K562 (cell line): ENCODE measurements at regions not wholly inside any gene's neighbourhood (a gene's known extent, or its start where the extent isn't known, plus 50 kb on each side); places are given as distances from the start of the nearest gene placed in this dataset.

Source experiments
- ATAC-seq: fragments of 200-7000 bp; cut with Tn5 transposase; 3 replicates; pipeline ENCODE4 v1.9.1; 2020; ENCODE audit warnings: moderate library complexity
- BruUV-seq: library from RNA; stranded (reverse); fragments of 400-500 nt; replicated peaks from 2 replicates; lab custom pipeline; 2021; lab: Mats Ljungman, UMichigan
- CTCF ChIA-PET: fragments of 300-600 bp; formaldehyde crosslinking; extraction: SDS; loops from one replicate; lab custom pipeline; 2021; ENCODE audit warnings: low intra/inter-chr PET ratio; lab: Yijun Ruan, JAX
- POLR2A ChIA-PET: fragments of 300-600, 350-650 bp; sonication (Branson Sonifier 250); formaldehyde crosslinking; extraction: SDS; loops from one replicate; lab custom pipeline; 2021; ENCODE audit warnings: antibody characterized with exemption, inconsistent platforms; lab: Yijun Ruan, JAX
- DNase-seq, 4 experiments: peaks; one replicate each; pipeline versions ENCODE4 v3.0.0 to v3.0.0-alpha.2; 2011 to 2018; ENCODE audit warnings: low spot score in 3 of 4, mixed read lengths in 3 of 4; ENCODE audit errors: extremely low read depth in 1 of 4
- FAIRE-seq: peaks from 2 replicates; lab custom pipeline; 2011; peaks lifted over from hg19 to GRCh38; lab: Jason Lieb, UNC
- H2AFZ ChIP-seq: 2 replicates; pipeline ENCODE4 v1.6.0; 2011; ENCODE audit warnings: low read depth, low read length, control low read depth, inconsistent platforms
- H3K27ac ChIP-seq: fragments of 200-600 bp; 3 replicates; pipeline ENCODE4 v1.8.0; 2011; ENCODE audit warnings: low read depth, mild to moderate bottlenecking, control low read depth, inconsistent platforms, low read length, moderate library complexity, mixed read lengths; ENCODE audit errors: extremely low read depth
- H3K27me3 ChIP-seq, 2 experiments: fragments of 300-600 bp in 1 of 2; 2 replicates in 1 of 2; 3 replicates in 1 of 2; pipeline versions ENCODE4 v1.6.0 to v1.8.0; 2011; ENCODE audit warnings: inconsistent platforms in 2 of 2, low read length in 2 of 2, mild to moderate bottlenecking in 1 of 2, mixed read lengths in 1 of 2, moderate library complexity in 1 of 2; ENCODE audit not compliant: control insufficient read depth in 2 of 2, insufficient read depth in 2 of 2
- H3K36me3 ChIP-seq: fragments of 300-600 bp; 3 replicates; pipeline ENCODE4 v1.8.0; 2011; ENCODE audit warnings: mild to moderate bottlenecking, low read length, inconsistent platforms; ENCODE audit not compliant: control insufficient read depth, insufficient read depth
- H3K4me1 ChIP-seq, 2 experiments: fragments of 200-600 bp in 1 of 2; replicated peaks in 1 of 2; 2 replicates in 1 of 2; 3 replicates in 1 of 2; pipeline versions ENCODE4 v1.5.1 to v1.8.0; 2011; ENCODE audit warnings: inconsistent platforms in 2 of 2, low read length in 2 of 2, mild to moderate bottlenecking in 1 of 2, mixed read lengths in 1 of 2, moderate library complexity in 1 of 2; ENCODE audit not compliant: control insufficient read depth in 2 of 2, insufficient read depth in 2 of 2
- H3K4me2 ChIP-seq: 2 replicates; pipeline ENCODE4 v1.6.1; 2011; ENCODE audit warnings: low read length, control low read depth, inconsistent platforms, mixed read lengths; ENCODE audit not compliant: insufficient read depth
- H3K4me3 ChIP-seq: fragments of 200-600 bp; sonication (generic), shearing (Covaris generic); 2 replicates; pipeline ENCODE4 v1.5.1; 2016; ENCODE audit warnings: control low read depth, inconsistent platforms
- H3K79me2 ChIP-seq: fragments of 200-600 bp; 3 replicates; pipeline ENCODE4 v1.8.0; 2011; ENCODE audit warnings: low read length, inconsistent platforms; ENCODE audit not compliant: control insufficient read depth, insufficient read depth
- H3K9ac ChIP-seq, 2 experiments: 2 replicates each; pipeline versions ENCODE4 v1.6.0 to v1.6.1; 2011; ENCODE audit warnings: low read depth in 2 of 2, low read length in 2 of 2, control low read depth in 1 of 2, inconsistent platforms in 1 of 2, mild to moderate bottlenecking in 1 of 2, mixed read lengths in 1 of 2; ENCODE audit not compliant: insufficient read depth in 1 of 2
- H3K9me1 ChIP-seq: one replicate; pipeline ENCODE4 v1.6.0; 2011; ENCODE audit warnings: inconsistent platforms, mild to moderate bottlenecking, low read length, moderate library complexity; ENCODE audit not compliant: control insufficient read depth, insufficient read depth
- H3K9me3 ChIP-seq: replicated peaks from 2 replicates; pipeline ENCODE4 v1.5.1; 2011; ENCODE audit warnings: low read depth, low read length, inconsistent platforms; ENCODE audit not compliant: control insufficient read depth, insufficient read depth
- H4K20me1 ChIP-seq: replicated peaks from 2 replicates; pipeline ENCODE4 v1.6.1; 2011; ENCODE audit warnings: low read length, inconsistent platforms, mixed read lengths; ENCODE audit not compliant: control insufficient read depth, insufficient read depth
- CBFA2T2 ChIP-seq: fragments of 450-650 bp; conservative IDR thresholded peaks from 2 replicates; pipeline ENCODE4 v1.6.1; 2017; ENCODE audit warnings: mild to moderate bottlenecking
- COPS2 ChIP-seq: fragments of 450-650 bp; conservative IDR thresholded peaks from 2 replicates; pipeline ENCODE4 v1.6.1; 2016; ENCODE audit warnings: mild to moderate bottlenecking, moderate library complexity
- NR2C2 ChIP-seq, 2 experiments: fragments of 200-800 bp in 1 of 2; sonication (Bioruptor generic) in 1 of 2; sonication (generic) in 1 of 2; formaldehyde crosslinking in 1 of 2; IDR thresholded peaks; 2 replicates each; pipeline versions ENCODE4 v1.6.1 to v1.8.0; 2016 to 2022; ENCODE audit warnings: mild to moderate bottlenecking in 1 of 2, missing compliant biosample characterization in 1 of 2, missing genetic modification characterization in 1 of 2, missing genetic modification reagents in 1 of 2
- NR2F6 ChIP-seq: fragments of 450-650 bp; formaldehyde crosslinking; IDR thresholded peaks from 2 replicates; pipeline ENCODE4 v1.4.0; 2020; ENCODE audit warnings: mild to moderate bottlenecking
- PRPF4 ChIP-seq: fragments of 200-400 bp; formaldehyde crosslinking; IDR thresholded peaks from one replicate; pipeline ENCODE4 v1.6.1; 2017; ENCODE audit warnings: low read length, low read depth, mild to moderate bottlenecking; ENCODE audit not compliant: insufficient read depth, poor library complexity, severe bottlenecking
- TEAD4 ChIP-seq, 2 experiments: sonication (generic) in 1 of 2; formaldehyde crosslinking in 1 of 2; IDR thresholded peaks; 2 replicates each; pipeline versions ENCODE4 v1.6.1 to v1.8.0; 2012 to 2022; ENCODE audit warnings: borderline replicate concordance in 1 of 2, inconsistent platforms in 1 of 2, low read length in 1 of 2, mild to moderate bottlenecking in 1 of 2, missing genetic modification reagents in 1 of 2
- ZFP1 ChIP-seq: fragments of 450-650 bp; formaldehyde crosslinking; IDR thresholded peaks from 2 replicates; pipeline ENCODE4 v1.4.0; 2020; ENCODE audit warnings: mild to moderate bottlenecking, mixed read lengths
- ZNF197 ChIP-seq: fragments of 200-800 bp; sonication (Bioruptor generic); IDR thresholded peaks from 2 replicates; pipeline ENCODE4 v1.6.1; 2016; ENCODE audit warnings: low read depth, missing genetic modification characterization, missing compliant biosample characterization
- WGBS: fragments of 100-300 bp; shearing (Covaris generic); methylation state at CpG from one replicate; pipeline ENCODE4 v1.1.6; 2016; ENCODE audit warnings: low coverage, mixed read lengths; ENCODE audit not compliant: insufficient coverage; ENCODE audit errors: missing lambda C conversion rate; 5-methylcytosine and 5-hydroxymethylcytosine counted together
- in situ Hi-C: fragments of 300-500 bp; cut with MboI; formaldehyde crosslinking; loops from 4 replicates; pipeline ENCODE4 v1.15.0; 2018; ENCODE audit warnings: inconsistent platforms, mixed read lengths
- intact Hi-C: fragments of 100-400 bp; cut with micrococcal nuclease; formaldehyde crosslinking; loops from 2 replicates; pipeline ENCODE4 v1.14.2; 2022
- TF ChIP-seq, protein P1 (sequence below): fragments of 450-650 bp; formaldehyde crosslinking; conservative IDR thresholded peaks from 2 replicates; pipeline ENCODE4 v1.4.0; 2022; ENCODE audit warnings: mild to moderate bottlenecking, missing genetic modification characterization
- TF ChIP-seq, protein P2 (sequence below): IDR thresholded peaks from 2 replicates; pipeline ENCODE4 v1.6.1; 2011; ENCODE audit warnings: borderline replicate concordance, low read depth, mild to moderate bottlenecking, moderate library complexity, low read length; ENCODE audit not compliant: insufficient read depth, poor library complexity, severe bottlenecking
- TF ChIP-seq, protein P3 (sequence below): fragments of 250-450 bp; sonication (Bioruptor Pico); IDR thresholded peaks from 2 replicates; pipeline ENCODE4 v1.5.1; 2021; ENCODE audit warnings: mild to moderate bottlenecking

DNA sequence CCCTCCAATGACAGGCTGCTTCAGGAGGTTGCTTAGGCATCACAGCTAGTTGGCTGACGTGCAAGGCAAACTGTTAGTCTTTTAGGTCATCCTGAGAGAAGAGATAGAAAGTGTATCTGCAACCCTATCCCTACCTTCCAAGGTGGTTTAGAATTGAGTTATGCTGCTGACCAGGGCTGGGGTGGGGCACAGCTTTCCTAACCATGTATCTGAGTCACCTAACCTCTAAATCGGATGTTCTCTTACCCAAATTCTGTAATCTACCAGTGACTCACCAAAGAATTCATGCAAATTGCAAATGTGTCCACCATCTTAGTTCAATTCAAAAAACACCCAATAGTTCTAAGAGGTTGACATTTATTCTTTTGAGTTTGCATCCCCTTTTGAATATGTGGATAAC is 107.2 kb upstream of the DYNLRB2 start (continued):
- TF ChIP-seq ZFP1 (CRISPR knock-in tag): no peak
- no peak for TF ChIP-seq NR2C2 (CRISPR knock-in tag; IDR thresholded peaks at IDR 0.05)
- no peak for TF ChIP-seq NR2C2 (tag; IDR thresholded peaks at IDR 0.05)
- TF ChIP-seq PRPF4: no peak
- TF ChIP-seq NR2F6: no peak
- TF ChIP-seq TEAD4 (IDR thresholded peaks at IDR 0.05; ENCODE audit: low read length): no peak
- no peak for TF ChIP-seq TEAD4 (CRISPR knock-in tag; IDR thresholded peaks at IDR 0.05; ENCODE audit: borderline replicate concordance)
- TF ChIP-seq, all 486 proteins: peak for 0

DNA sequence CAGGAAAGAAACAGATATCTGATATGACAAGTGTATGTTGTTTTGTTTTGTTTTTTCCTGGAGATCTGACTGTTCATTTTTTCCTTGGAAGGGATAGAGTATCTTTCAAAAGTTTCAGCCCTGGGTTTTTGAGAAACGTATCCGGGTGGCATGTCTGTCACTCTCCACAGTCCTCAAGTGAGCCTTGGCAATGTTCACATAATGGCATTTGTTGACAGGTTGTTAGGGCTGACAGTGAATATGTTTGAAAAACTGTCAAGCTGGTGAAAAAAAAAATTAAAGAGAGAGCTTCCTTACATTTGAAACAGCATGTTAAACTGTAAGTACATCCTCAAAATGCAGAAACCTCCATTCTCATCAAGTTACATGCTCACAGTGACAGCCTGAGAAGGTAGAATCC is 113.0 kb upstream of the DYNLRB2 start:
- ATAC-seq: no peak
- Histone ChIP-seq H3K4me2 (no peak overlapping the region), H3K9me3 (no peaks in the 10 kb centered on the region), H3K4me1 (no peaks in the 10 kb centered on the region), H3K27ac (no peak overlapping the region), H3K36me3 (no peaks in the 10 kb centered on the region), H3K79me2 (no peaks in the 10 kb centered on the region), H2AFZ (no peak overlapping the region), H4K20me1 (no peaks in the 10 kb centered on the region; the same call in 1 of the 2 replicates), H3K9ac (no peak overlapping the region), H3K4me3 (no peak overlapping the region), H3K9me1 (no peaks in the 10 kb centered on the region), H3K27me3 (0 out of 5 replicates have a peak, but pooled peaks cover 0 to 2% of the 10 kb centered on the region in 2 experiments)
- intact Hi-C loops: no loop called here
- ChIA-PET POLR2A (interaction anchor here (0.6 kb wide), 1 partner anchor 1661 kb away, joined by 3 read pairs; no protein-coding TSS in a partner anchor), CTCF (no interaction called here)
- WGBS: 4% methylated on average over 2 of the region's 2 CpGs
- BruUV-seq: no TSS peak
- DNase-seq: no peak
- FAIRE-seq: no peak
- in situ Hi-C loops: no loop called here
- no peak for TF ChIP-seq COPS2
- no peak for TF ChIP-seq ZNF197
- TF ChIP-seq, protein P1, sequence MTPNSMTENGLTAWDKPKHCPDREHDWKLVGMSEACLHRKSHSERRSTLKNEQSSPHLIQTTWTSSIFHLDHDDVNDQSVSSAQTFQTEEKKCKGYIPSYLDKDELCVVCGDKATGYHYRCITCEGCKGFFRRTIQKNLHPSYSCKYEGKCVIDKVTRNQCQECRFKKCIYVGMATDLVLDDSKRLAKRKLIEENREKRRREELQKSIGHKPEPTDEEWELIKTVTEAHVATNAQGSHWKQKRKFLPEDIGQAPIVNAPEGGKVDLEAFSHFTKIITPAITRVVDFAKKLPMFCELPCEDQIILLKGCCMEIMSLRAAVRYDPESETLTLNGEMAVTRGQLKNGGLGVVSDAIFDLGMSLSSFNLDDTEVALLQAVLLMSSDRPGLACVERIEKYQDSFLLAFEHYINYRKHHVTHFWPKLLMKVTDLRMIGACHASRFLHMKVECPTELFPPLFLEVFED (CRISPR knock-in tag): no peak
- TF ChIP-seq, protein P2, sequence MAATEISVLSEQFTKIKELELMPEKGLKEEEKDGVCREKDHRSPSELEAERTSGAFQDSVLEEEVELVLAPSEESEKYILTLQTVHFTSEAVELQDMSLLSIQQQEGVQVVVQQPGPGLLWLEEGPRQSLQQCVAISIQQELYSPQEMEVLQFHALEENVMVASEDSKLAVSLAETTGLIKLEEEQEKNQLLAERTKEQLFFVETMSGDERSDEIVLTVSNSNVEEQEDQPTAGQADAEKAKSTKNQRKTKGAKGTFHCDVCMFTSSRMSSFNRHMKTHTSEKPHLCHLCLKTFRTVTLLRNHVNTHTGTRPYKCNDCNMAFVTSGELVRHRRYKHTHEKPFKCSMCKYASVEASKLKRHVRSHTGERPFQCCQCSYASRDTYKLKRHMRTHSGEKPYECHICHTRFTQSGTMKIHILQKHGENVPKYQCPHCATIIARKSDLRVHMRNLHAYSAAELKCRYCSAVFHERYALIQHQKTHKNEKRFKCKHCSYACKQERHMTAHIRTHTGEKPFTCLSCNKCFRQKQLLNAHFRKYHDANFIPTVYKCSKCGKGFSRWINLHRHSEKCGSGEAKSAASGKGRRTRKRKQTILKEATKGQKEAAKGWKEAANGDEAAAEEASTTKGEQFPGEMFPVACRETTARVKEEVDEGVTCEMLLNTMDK: no peak
- no peak for TF ChIP-seq CBFA2T2
- TF ChIP-seq, protein P3, sequence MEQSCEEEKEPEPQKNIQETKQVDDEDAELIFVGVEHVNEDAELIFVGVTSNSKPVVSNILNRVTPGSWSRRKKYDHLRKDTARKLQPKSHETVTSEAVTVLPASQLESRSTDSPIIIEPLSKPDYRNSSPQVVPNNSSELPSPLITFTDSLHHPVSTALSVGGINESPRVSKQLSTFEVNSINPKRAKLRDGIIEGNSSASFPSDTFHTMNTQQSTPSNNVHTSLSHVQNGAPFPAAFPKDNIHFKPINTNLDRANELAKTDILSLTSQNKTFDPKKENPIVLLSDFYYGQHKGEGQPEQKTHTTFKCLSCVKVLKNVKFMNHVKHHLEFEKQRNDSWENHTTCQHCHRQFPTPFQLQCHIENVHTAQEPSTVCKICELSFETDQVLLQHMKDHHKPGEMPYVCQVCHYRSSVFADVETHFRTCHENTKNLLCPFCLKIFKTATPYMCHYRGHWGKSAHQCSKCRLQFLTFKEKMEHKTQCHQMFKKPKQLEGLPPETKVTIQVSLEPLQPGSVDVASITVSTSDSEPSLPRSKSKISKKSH: no peak
